Esophagus squamous epithelium (tissue), 5 donors: ENCODE measurements at regions not wholly inside any gene's neighbourhood (a gene's known extent, or its start where the extent isn't known, plus 50 kb on each side); places are given as distances from the start of the nearest gene placed in this dataset.

ENCODE experiments used
- DNase-seq: peaks from one replicate; lab custom pipeline; 2025; lab: John Stamatoyannopoulos, UW
- H3K27ac ChIP-seq, 4 donors: fragments of 200-600 bp; sonication (generic); one replicate each; pipeline ENCODE4 v1.5.1; 2016 to 2019; ENCODE audit warnings: mild to moderate bottlenecking in 1 of 4
- H3K27me3 ChIP-seq, 4 donors: fragments of 200-600 bp; sonication (generic); 1 replicate in 3 of 4; 2 replicates in 1 of 4; pipeline versions ENCODE4 v1.5.1 to v1.6.0; 2017 to 2021; ENCODE audit warnings: antibody characterized with exemption in 1 of 4
- H3K36me3 ChIP-seq, 3 donors: fragments of 200-600 bp; sonication (generic); one replicate each; pipeline ENCODE4 v1.5.1; 2016 to 2019
- H3K4me1 ChIP-seq, 3 donors: fragments of 200-600 bp; sonication (generic); one replicate each; pipeline ENCODE4 v1.5.1; 2017 to 2019
- H3K4me3 ChIP-seq, 4 donors: fragments of 200-600 bp; sonication (generic); 1 replicate in 3 of 4; 2 replicates in 1 of 4; pipeline ENCODE4 v1.5.1; 2016 to 2019; ENCODE audit warnings: mild to moderate bottlenecking in 2 of 4, moderate library complexity in 1 of 4
- H3K9me3 ChIP-seq, 3 donors: fragments of 200-600 bp; sonication (generic); one replicate each; pipeline ENCODE4 v1.5.1; 2016 to 2019
- POLR2A ChIP-seq, 4 donors: fragments of 450-650 bp; IDR thresholded peaks; one replicate each; pipeline ENCODE4 v1.6.1; 2017; ENCODE audit warnings: antibody characterized with exemption in 4 of 4, mild to moderate bottlenecking in 4 of 4, moderate library complexity in 3 of 4
- WGBS, 2 donors: methylation state at CpG; one replicate each; pipeline ENCODE4 v1.1.5; 2018; 5-methylcytosine and 5-hydroxymethylcytosine counted together
- intact Hi-C: fragments of 100-400 bp; cut with DNase I; formaldehyde crosslinking; loops from one replicate; pipeline ENCODE4 v1.15.0; 2022
- TF ChIP-seq, protein P1 (sequence below), 6 experiments: fragments of 450-650 bp in 4 of 6; fragments of 200-600 bp in 2 of 6; sonication (generic) in 2 of 6; IDR thresholded peaks; one replicate each; pipeline ENCODE4 v1.5.1; 2016 to 2019; ENCODE audit warnings: antibody characterized with exemption in 6 of 6, mild to moderate bottlenecking in 4 of 6, moderate library complexity in 4 of 6
- donor health status: DM: yes; HTN: yes; CAD: no.

DNA sequence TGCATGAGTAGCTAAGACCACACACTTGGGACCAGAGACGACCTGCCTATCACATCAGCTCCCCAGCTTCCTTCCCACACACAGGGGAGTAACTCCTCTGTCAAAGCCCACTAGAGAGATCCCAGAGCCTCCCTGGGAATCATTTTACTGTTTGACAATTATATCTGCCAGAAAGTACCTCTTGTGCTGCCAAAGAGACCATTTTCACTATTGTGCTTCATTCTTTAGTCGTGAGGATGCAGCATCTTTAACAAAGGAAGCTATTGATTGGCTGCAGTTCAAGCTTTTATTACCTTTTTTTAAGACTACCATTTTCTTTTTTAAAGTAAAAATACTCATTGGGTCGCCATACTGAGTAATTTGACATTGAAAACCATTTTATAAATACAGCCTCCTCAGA lies 194.5 kb upstream of the RGS6 start:
- H3K27ac ChIP-seq = no peak overlapping the region
- intact Hi-C loops = no loop called here
- no peak overlapping the region for H3K4me3 ChIP-seq
- peaks cover 0 to 8% (median 0%) of the 10 kb centered on the region in 3 donors for H3K4me1 ChIP-seq
- no peaks in the 10 kb centered on the region for H3K27me3 ChIP-seq
- H3K36me3 ChIP-seq = peaks cover 0 to 68% (median 0%) of the 10 kb centered on the region in 3 donors
- H3K9me3 ChIP-seq = no peaks in the 10 kb centered on the region
- no peak for TF ChIP-seq POLR2A (IDR thresholded peaks at IDR 0.05)
- TF ChIP-seq, protein P1, sequence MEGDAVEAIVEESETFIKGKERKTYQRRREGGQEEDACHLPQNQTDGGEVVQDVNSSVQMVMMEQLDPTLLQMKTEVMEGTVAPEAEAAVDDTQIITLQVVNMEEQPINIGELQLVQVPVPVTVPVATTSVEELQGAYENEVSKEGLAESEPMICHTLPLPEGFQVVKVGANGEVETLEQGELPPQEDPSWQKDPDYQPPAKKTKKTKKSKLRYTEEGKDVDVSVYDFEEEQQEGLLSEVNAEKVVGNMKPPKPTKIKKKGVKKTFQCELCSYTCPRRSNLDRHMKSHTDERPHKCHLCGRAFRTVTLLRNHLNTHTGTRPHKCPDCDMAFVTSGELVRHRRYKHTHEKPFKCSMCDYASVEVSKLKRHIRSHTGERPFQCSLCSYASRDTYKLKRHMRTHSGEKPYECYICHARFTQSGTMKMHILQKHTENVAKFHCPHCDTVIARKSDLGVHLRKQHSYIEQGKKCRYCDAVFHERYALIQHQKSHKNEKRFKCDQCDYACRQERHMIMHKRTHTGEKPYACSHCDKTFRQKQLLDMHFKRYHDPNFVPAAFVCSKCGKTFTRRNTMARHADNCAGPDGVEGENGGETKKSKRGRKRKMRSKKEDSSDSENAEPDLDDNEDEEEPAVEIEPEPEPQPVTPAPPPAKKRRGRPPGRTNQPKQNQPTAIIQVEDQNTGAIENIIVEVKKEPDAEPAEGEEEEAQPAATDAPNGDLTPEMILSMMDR (IDR thresholded peaks at IDR 0.05) = no peak
- 56 to 66% methylated on average over 3 of the region's 3 CpGs for WGBS, 2 donors
- no peak for DNase-seq

DNA sequence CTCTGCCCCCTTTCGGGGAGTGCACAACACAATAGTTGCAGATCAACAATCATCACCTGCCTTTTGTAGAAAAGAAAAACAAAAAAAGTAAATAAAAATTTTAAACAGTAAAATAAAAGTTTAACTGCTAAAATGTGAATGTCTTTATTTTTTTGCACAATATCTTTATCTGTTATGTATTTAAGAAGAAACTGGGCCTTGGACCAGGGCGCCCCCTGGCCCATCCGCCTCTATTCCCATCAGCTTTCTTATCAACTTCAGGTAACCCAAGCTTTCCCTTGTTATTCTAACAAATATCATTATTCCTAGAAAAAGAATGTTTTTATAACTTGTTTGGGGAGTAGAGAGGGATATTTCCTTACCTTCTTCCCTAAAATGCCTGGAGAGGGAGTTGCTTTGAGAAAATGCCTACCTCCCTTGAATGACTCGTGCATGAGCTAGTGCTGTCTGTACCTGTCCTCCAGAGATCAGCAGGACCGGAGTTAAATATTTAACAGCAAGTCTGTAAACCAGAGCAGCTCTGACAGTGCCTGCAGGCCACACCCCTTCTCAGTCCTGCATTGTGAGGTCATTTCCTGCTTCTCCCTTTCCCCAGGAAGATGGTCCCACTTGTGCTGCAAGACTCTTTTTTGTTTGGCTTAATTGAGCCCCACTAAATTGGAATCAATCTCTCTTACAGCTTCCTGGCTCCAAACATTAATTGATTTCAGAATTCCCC lies 192.8 kb upstream of the RGS6 start:
- H3K9me3 ChIP-seq = no peaks in the 10 kb centered on the region
- intact Hi-C loops = no loop called here
- H3K27me3 ChIP-seq = no peaks in the 10 kb centered on the region
- no peak for TF ChIP-seq POLR2A (IDR thresholded peaks at IDR 0.05)
- WGBS, 2 donors = 71% methylated on average over 5 of the region's 5 CpGs
- no peak overlapping the region for H3K27ac ChIP-seq
- DNase-seq = no peak
- H3K4me3 ChIP-seq = no peak overlapping the region
- peaks cover 0 to 8% (median 0%) of the 10 kb centered on the region in 3 donors for H3K4me1 ChIP-seq
- H3K36me3 ChIP-seq = peaks cover 0 to 51% (median 0%) of the 10 kb centered on the region in 3 donors

DNA sequence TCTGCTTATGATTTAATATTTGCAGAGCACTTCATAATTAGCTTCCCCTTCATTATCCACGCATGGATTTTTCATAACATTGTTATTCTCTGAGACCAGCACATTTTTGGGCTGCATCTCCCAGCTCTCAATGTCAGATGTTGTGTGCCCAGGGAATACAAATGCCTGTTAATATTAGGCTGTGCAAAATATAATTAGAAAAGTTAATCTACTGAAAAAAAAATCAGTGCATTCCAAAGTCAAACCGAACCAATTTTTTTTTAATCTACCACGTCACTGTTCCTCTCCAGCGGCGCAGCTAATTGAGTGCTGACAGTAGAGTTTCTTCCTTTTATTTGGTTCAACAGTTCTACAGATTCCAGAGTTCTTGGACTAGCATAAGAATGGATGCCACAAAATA lies 191.0 kb upstream of the RGS6 start:
- Histone ChIP-seq H3K27ac (no peak overlapping the region), H3K36me3 (peaks cover 0 to 33% (median 0%) of the 10 kb centered on the region in 3 donors), H3K27me3 (no peaks in the 10 kb centered on the region), H3K4me3 (no peak overlapping the region), H3K9me3 (no peaks in the 10 kb centered on the region), H3K4me1 (peaks cover 0 to 8% (median 0%) of the 10 kb centered on the region in 3 donors)
- 78 to 79% methylated on average over 5 of the region's 5 CpGs for WGBS, 2 donors
- no peak for DNase-seq
- intact Hi-C loops = no loop called here
- TF ChIP-seq, protein P1 (IDR thresholded peaks at IDR 0.05) = no peak
- TF ChIP-seq POLR2A (IDR thresholded peaks at IDR 0.05) = no peak

DNA sequence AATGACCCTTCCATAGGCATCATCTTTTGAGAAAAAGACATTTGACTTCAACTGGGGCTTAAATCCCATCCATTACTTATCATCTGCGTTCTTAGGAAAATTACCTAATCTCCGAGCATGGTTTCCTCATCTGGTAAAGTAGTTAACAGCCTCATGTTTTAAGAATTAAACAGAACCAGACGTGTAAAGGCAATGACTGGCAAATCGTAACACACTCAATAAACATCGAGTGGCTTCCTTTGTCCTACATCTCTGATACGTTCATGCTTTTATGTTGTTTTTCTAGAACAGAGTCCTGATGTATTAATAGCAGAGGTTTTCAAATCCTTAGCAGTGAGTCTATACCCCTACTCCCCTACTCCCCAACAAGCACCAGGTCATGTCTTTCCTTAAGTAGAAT lies 189.7 kb upstream of the RGS6 start:
- Histone ChIP-seq H3K27me3 (no peaks in the 10 kb centered on the region), H3K4me1 (peaks cover 0 to 8% (median 0%) of the 10 kb centered on the region in 3 donors), H3K36me3 (peaks cover 0 to 20% (median 0%) of the 10 kb centered on the region in 3 donors), H3K4me3 (no peak overlapping the region), H3K9me3 (peaks cover 0 to 1% (median 0%) of the 10 kb centered on the region in 3 donors), H3K27ac (no peak overlapping the region)
- WGBS, 2 donors = 55 to 59% methylated on average over 6 of the region's 6 CpGs
- TF ChIP-seq, protein P1 (IDR thresholded peaks at IDR 0.05) = no peak
- TF ChIP-seq POLR2A (IDR thresholded peaks at IDR 0.05) = no peak
- no peak for DNase-seq
- intact Hi-C loops = no loop called here

DNA sequence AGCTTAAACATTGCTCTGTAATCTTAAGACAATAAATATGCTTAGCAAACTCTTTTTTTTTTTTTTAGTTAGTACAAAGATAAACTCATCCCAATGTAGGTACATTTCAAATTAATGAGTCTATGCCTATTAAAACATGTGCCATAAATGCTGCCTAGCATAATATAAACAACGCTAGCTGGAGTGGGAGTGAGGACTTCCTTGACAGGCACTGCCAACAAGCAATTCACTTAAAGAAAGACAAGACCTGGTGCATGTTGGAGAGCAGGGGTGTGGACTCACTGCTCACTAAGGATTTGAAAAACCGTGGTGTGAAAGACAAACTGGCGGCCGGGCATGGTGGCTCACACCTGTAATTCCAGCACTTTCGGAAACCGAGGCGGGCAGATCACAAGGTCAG lies 187.2 kb upstream of the RGS6 start:
- no peaks in the 10 kb centered on the region for H3K36me3 ChIP-seq
- TF ChIP-seq POLR2A (IDR thresholded peaks at IDR 0.05) = no peak
- TF ChIP-seq, protein P1 (IDR thresholded peaks at IDR 0.05) = no peak
- H3K9me3 ChIP-seq = peaks cover 0 to 16% (median 10%) of the 10 kb centered on the region in 3 donors
- no peaks in the 10 kb centered on the region for H3K27me3 ChIP-seq
- 85 to 92% methylated on average over 7 of the region's 7 CpGs for WGBS, 2 donors
- intact Hi-C loops = no loop called here
- H3K4me1 ChIP-seq = no peaks in the 10 kb centered on the region
- H3K27ac ChIP-seq = no peak overlapping the region
- no peak for DNase-seq
- no peak overlapping the region for H3K4me3 ChIP-seq
